ENCODE measurements at regions not wholly inside any gene's neighbourhood (a gene's known extent, or its start where the extent isn't known, plus 50 kb on each side); places are given as distances from the start of the nearest gene placed in this dataset.

DNA sequence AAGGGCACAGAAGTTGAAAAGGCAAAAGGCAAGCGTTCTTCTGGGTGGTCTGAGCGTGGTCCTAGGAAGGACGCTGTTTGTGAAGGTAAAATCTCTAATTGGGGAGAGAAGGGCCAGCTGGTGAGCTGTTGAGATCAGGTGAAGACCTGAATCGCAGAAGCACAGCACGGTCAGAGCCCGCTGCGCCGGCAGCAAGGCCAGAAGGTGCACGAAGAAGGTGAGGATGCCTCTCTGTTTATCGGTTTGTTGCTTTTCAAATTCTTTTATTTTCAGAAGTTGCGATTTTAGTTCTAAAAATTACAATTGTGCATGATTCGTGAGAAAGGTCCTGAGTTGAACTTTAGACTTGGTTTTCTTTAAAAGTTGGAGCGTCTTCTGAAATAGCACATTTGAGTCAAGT lies 247.8 kb upstream of the FOXK1 start:
- TF ChIP-seq, protein P1, sequence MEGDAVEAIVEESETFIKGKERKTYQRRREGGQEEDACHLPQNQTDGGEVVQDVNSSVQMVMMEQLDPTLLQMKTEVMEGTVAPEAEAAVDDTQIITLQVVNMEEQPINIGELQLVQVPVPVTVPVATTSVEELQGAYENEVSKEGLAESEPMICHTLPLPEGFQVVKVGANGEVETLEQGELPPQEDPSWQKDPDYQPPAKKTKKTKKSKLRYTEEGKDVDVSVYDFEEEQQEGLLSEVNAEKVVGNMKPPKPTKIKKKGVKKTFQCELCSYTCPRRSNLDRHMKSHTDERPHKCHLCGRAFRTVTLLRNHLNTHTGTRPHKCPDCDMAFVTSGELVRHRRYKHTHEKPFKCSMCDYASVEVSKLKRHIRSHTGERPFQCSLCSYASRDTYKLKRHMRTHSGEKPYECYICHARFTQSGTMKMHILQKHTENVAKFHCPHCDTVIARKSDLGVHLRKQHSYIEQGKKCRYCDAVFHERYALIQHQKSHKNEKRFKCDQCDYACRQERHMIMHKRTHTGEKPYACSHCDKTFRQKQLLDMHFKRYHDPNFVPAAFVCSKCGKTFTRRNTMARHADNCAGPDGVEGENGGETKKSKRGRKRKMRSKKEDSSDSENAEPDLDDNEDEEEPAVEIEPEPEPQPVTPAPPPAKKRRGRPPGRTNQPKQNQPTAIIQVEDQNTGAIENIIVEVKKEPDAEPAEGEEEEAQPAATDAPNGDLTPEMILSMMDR (IDR thresholded peaks at IDR 0.05; ENCODE audit: control extremely low read depth, extremely low read depth, low read depth, missing control alignments): no peak
- ChIA-PET POLR2A (no interaction called here), CTCF (interaction anchor here (1.5 kb wide), 1 partner anchor 10 kb away, joined by 6 read pairs; no protein-coding TSS in a partner anchor)
- no peak for DNase-seq (ENCODE audit: extremely low spot score)

DNA sequence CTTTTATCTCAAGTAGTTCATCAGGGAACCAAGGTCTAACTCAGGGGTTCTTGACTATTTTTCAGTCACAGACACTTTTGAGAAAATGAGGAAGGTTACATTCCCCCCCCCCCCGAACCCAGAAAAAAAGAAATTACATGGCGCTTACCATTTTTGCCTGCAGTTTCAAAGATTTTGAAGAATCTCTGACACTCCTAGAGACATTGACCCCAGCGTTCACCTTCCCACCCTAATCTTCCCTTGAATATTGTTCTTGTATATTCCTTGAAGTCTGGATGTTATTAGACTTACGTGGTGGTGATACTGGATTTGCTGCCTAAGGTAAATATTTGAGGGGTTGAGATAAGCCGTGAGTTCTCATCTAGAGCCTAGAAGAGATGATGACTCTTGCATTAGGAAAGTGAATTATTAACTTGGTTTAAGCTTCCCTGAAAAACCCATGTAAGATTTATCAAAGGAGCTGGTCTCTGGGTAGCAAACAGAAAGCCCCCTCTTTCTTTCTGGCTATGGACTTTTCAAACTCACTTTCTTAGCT lies 245.7 kb upstream of the FOXK1 start:
- DNase-seq (ENCODE audit: extremely low spot score): no peak
- POLR2A ChIA-PET: no interaction called here
- CTCF ChIA-PET: interaction anchor here (1.1 kb wide), 1 partner anchor 11 kb away, joined by 3 read pairs; no protein-coding TSS in a partner anchor
- TF ChIP-seq, protein P1 (IDR thresholded peaks at IDR 0.05; ENCODE audit: control extremely low read depth, extremely low read depth, low read depth, missing control alignments): no peak

DNA sequence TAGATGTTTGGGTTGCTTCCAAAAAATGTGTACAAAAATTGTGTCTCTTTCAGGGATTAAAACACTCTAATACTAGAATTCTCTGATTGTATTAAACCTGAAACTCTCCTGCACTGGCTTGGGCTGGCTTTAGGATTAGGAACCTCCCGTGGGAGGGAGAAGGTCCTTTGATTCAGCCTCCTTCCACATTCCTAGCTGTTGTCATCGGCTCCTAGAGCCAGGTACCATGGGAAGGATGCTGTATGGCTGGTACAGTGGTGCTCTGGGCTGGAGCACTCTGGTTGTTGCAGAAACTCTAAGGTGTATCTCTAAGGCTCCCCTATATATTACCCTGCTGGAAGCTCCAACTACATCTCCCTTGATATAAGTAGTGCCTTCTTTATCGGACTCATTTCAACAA lies 245.2 kb upstream of the FOXK1 start:
- no peak for DNase-seq (ENCODE audit: extremely low spot score)
- CTCF ChIA-PET: interaction anchor here (1.1 kb wide), 1 partner anchor 10 kb away, joined by 3 read pairs; no protein-coding TSS in a partner anchor
- POLR2A ChIA-PET: no interaction called here
- TF ChIP-seq, protein P1 (IDR thresholded peaks at IDR 0.05; ENCODE audit: control extremely low read depth, extremely low read depth, low read depth, missing control alignments): no peak

DNA sequence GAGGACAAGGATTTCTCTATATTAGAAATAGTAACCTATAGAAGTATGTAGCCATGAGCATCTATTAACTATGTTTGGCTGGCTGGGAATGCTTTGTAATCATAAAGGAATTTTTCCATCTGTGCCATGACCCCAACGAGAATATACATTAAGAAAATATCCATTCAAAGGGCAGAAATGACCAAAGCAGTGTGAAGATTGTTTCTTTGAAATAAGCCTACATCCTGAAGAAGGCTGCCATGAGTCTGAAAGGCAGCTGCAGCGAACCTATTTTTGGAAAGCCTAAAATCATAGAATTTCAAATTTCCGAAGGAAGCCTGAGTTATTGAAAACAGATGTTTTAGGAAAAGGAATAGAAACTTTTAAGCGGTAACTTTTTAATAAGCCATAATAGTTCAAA lies 244.2 kb upstream of the FOXK1 start:
- CTCF ChIA-PET: no interaction called here
- TF ChIP-seq, protein P1 (IDR thresholded peaks at IDR 0.05; ENCODE audit: control extremely low read depth, extremely low read depth, low read depth, missing control alignments): no peak
- POLR2A ChIA-PET: no interaction called here
- DNase-seq (ENCODE audit: extremely low spot score): no peak

DNA sequence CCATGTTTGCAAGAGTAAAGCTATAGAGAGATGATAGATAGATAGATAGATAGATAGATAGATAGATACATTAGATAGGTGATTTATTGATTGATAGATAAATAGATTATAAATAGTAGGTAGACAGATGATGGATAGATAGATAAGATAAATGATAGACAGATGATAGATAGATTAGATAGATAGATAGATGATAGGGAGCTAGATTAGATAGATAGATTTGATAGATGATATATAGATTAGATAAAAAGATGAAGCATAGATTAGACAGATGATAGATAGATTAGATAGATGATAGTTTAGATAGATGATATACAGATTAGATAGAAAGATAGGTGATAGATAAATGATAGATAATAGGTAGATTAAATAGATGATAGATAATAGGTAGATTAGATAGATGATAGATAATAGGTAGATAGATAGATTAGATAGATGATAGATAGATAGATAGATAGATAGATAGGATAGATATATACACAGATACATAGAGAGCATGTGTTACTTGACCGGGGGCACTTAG lies 243.3 kb upstream of the FOXK1 start:
- TF ChIP-seq, protein P1 (IDR thresholded peaks at IDR 0.05; ENCODE audit: control extremely low read depth, extremely low read depth, low read depth, missing control alignments): no peak
- CTCF ChIA-PET: no interaction called here
- no peak for DNase-seq (ENCODE audit: extremely low spot score)
- POLR2A ChIA-PET: no interaction called here

DNA sequence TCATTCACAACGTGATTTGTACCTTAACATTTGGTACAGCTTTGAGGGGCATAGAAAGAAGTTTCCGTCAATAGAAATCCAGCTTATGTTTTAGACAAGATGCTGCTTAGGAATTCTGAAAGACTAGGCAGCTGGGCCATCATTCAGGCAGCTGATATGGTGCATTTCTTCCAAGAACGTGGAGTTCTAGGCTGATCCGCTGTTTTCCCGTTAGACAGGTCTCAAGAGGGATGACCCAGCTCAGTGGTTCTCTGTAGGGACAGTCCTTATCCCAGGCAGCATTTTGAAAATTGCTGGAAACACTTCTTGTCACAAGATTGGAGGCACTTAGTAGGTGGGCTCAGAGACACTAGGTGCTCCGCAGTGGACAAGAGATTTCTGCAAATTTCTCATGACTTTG lies 242.7 kb upstream of the FOXK1 start:
- ChIA-PET CTCF (no interaction called here), POLR2A (no interaction called here)
- no peak for DNase-seq (ENCODE audit: extremely low spot score)
- TF ChIP-seq, protein P1 (IDR thresholded peaks at IDR 0.05; ENCODE audit: control extremely low read depth, extremely low read depth, low read depth, missing control alignments): no peak

Measured in GM10248 (cell line).